Thyroid gland (tissue), 4 donors: ENCODE measurements at regions not wholly inside any gene's neighbourhood (a gene's known extent, or its start where the extent isn't known, plus 50 kb on each side); places are given as distances from the start of the nearest gene placed in this dataset.

Source experiments
- CTCF ChIP-seq, 6 experiments: fragments of 200-600 bp in 3 of 6; fragments of 450-650 bp in 3 of 6; sonication (generic) in 3 of 6; IDR thresholded peaks; one replicate each; pipeline ENCODE4 v1.5.1; 2016 to 2019; ENCODE audit warnings: antibody characterized with exemption in 6 of 6, mild to moderate bottlenecking in 2 of 6, inconsistent platforms in 1 of 6, moderate library complexity in 1 of 6
- POLR2A ChIP-seq, 2 donors: fragments of 450-650 bp; IDR thresholded peaks; one replicate each; pipeline ENCODE4 v1.6.1; 2017; ENCODE audit warnings: antibody characterized with exemption in 2 of 2, mild to moderate bottlenecking in 2 of 2, moderate library complexity in 1 of 2

- TF ChIP-seq CTCF (IDR thresholded peaks at IDR 0.05) (no peak), POLR2A (IDR thresholded peaks at IDR 0.05) (no peak)
These were observed 140.8 kb upstream of the PJA1 start for GRCh38 chrX:69306063-69306404.
